A549 (cell line): ENCODE measurements at regions not wholly inside any gene's neighbourhood (a gene's known extent, or its start where the extent isn't known, plus 50 kb on each side); places are given as distances from the start of the nearest gene placed in this dataset.

Experiments
- POLR2A ChIP-seq: IDR thresholded peaks from 2 replicates; pipeline ENCODE4 v1.6.1; 2012; ENCODE audit warnings: mild to moderate bottlenecking, low read length
- TF ChIP-seq, protein P1 (sequence below): IDR thresholded peaks from 2 replicates; pipeline ENCODE4 v1.6.1; 2012
- TF ChIP-seq, protein P2 (sequence below): fragments of >200 bp; sonication (Bioruptor Twin); formaldehyde crosslinking; IDR thresholded peaks from 3 replicates; pipeline ENCODE4 v1.5.1; 2016
- TF ChIP-seq, protein P3 (sequence below): IDR thresholded peaks from 2 replicates; pipeline ENCODE4 v1.6.1; 2012

DNA sequence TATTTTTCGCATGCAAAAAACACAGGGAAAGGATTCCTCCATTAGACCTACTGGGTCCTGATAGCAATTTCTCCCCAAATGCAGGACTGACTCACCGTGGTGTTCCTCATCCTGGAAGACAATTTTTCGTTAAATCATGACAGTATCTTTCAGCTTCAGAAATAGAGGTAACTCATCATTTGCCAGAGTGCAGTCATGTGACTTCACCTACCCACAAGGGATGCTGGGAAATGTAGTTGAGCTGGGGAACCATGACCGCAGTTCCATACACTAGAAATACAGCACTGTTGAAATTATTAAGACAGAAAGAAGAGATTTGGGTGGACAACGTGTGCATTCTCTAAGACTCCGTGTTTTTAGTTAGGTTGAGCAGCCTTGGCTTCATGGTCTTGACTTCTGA, 269.5 kb upstream of the USP9Y start:
- TF ChIP-seq, protein P1, sequence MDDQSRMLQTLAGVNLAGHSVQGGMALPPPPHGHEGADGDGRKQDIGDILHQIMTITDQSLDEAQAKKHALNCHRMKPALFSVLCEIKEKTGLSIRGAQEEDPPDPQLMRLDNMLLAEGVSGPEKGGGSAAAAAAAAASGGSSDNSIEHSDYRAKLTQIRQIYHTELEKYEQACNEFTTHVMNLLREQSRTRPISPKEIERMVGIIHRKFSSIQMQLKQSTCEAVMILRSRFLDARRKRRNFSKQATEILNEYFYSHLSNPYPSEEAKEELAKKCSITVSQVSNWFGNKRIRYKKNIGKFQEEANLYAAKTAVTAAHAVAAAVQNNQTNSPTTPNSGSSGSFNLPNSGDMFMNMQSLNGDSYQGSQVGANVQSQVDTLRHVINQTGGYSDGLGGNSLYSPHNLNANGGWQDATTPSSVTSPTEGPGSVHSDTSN: no peak
- TF ChIP-seq, protein P2, sequence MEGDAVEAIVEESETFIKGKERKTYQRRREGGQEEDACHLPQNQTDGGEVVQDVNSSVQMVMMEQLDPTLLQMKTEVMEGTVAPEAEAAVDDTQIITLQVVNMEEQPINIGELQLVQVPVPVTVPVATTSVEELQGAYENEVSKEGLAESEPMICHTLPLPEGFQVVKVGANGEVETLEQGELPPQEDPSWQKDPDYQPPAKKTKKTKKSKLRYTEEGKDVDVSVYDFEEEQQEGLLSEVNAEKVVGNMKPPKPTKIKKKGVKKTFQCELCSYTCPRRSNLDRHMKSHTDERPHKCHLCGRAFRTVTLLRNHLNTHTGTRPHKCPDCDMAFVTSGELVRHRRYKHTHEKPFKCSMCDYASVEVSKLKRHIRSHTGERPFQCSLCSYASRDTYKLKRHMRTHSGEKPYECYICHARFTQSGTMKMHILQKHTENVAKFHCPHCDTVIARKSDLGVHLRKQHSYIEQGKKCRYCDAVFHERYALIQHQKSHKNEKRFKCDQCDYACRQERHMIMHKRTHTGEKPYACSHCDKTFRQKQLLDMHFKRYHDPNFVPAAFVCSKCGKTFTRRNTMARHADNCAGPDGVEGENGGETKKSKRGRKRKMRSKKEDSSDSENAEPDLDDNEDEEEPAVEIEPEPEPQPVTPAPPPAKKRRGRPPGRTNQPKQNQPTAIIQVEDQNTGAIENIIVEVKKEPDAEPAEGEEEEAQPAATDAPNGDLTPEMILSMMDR: no peak
- TF ChIP-seq POLR2A: no peak
- TF ChIP-seq, protein P3, sequence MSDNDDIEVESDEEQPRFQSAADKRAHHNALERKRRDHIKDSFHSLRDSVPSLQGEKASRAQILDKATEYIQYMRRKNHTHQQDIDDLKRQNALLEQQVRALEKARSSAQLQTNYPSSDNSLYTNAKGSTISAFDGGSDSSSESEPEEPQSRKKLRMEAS: no peak
